OCI-LY7 (cell line): ENCODE measurements at regions not wholly inside any gene's neighbourhood (a gene's known extent, or its start where the extent isn't known, plus 50 kb on each side); places are given as distances from the start of the nearest gene placed in this dataset.

Experiments used
- EZH2phosphoT487 ChIP-seq: fragments of 200-600 bp; sonication (generic); IDR thresholded peaks from 2 replicates; pipeline ENCODE4 v1.6.1; 2018; ENCODE audit warnings: low read depth, borderline replicate concordance, mild to moderate bottlenecking, mixed run types, antibody characterized with exemption, low read length, moderate library complexity, mixed read lengths
- TF ChIP-seq, protein P1 (sequence below): fragments of 200-600 bp; sonication (generic); conservative IDR thresholded peaks from 2 replicates; pipeline ENCODE4 v1.5.1; 2014; ENCODE audit warnings: mild to moderate bottlenecking, antibody characterized with exemption, low read length, moderate library complexity, mixed read lengths

DNA sequence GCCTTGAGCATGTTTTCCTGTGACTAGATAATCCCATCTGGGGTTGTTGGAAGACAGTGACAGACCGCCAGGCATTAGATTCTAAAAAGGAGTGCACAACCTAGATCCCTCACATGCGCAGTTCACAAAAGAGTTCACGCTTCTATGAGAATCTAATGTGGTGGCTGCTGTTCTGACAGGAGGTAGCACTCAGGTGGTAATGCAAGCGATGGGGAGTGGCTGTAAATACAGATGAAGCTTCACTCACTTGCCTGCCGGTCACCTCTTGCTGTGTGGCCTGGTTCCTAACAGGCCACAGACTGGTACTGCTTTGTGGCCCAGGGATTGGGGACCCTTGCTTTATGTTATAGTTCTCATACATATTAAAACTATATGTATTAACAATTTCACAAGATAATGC lies 81.9 kb upstream of the TMLHE start:
- TF ChIP-seq, protein P1, sequence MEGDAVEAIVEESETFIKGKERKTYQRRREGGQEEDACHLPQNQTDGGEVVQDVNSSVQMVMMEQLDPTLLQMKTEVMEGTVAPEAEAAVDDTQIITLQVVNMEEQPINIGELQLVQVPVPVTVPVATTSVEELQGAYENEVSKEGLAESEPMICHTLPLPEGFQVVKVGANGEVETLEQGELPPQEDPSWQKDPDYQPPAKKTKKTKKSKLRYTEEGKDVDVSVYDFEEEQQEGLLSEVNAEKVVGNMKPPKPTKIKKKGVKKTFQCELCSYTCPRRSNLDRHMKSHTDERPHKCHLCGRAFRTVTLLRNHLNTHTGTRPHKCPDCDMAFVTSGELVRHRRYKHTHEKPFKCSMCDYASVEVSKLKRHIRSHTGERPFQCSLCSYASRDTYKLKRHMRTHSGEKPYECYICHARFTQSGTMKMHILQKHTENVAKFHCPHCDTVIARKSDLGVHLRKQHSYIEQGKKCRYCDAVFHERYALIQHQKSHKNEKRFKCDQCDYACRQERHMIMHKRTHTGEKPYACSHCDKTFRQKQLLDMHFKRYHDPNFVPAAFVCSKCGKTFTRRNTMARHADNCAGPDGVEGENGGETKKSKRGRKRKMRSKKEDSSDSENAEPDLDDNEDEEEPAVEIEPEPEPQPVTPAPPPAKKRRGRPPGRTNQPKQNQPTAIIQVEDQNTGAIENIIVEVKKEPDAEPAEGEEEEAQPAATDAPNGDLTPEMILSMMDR, result no peak
- TF ChIP-seq EZH2phosphoT487, result no peak
